Gastrocnemius medialis (tissue), 4 donors: ENCODE measurements at regions not wholly inside any gene's neighbourhood (a gene's known extent, or its start where the extent isn't known, plus 50 kb on each side); places are given as distances from the start of the nearest gene placed in this dataset.

Experiments
- ATAC-seq, 2 donors: fragments of 150-250 bp; one replicate each; pipeline ENCODE4 v1.9.1; 2016
- DNase-seq, 2 donors: peaks; one replicate each; pipeline ENCODE4 v3.0.0-alpha.2; 2019
- H3K27ac ChIP-seq, 4 donors: fragments of 200-600 bp; sonication (generic); 1 replicate in 1 of 4; 2 replicates in 3 of 4; pipeline ENCODE4 v1.5.1; 2016 to 2018; ENCODE audit warnings: mild to moderate bottlenecking in 2 of 4, moderate library complexity in 1 of 4
- H3K27me3 ChIP-seq, 3 donors: fragments of 200-600 bp; sonication (generic) in 2 of 3; 1 replicate in 1 of 3; 2 replicates in 2 of 3; pipeline versions ENCODE4 v1.5.1 to v1.6.0; 2016 to 2019; ENCODE audit warnings: mild to moderate bottlenecking in 1 of 3, moderate library complexity in 1 of 3
- H3K36me3 ChIP-seq, 2 donors: fragments of 200-600 bp; sonication (generic) in 1 of 2; one replicate each; pipeline ENCODE4 v1.5.1; 2017 to 2018
- H3K4me1 ChIP-seq, 2 donors: fragments of 200-600 bp; sonication (generic) in 1 of 2; one replicate each; pipeline ENCODE4 v1.5.1; 2016 to 2017; ENCODE audit warnings: mild to moderate bottlenecking in 2 of 2
- H3K4me3 ChIP-seq, 4 donors: fragments of 200-600 bp; sonication (generic) in 3 of 4; 1 replicate in 1 of 4; 2 replicates in 3 of 4; pipeline ENCODE4 v1.5.1; 2016 to 2019; ENCODE audit warnings: mild to moderate bottlenecking in 2 of 4
- H3K9me3 ChIP-seq, 3 donors: fragments of 200-600 bp; sonication (generic) in 2 of 3; 1 replicate in 1 of 3; 2 replicates in 2 of 3; pipeline ENCODE4 v1.5.1; 2016 to 2019
- POLR2A ChIP-seq, 2 donors: fragments of 450-650 bp; IDR thresholded peaks; one replicate each; pipeline ENCODE4 v1.6.1; 2017; ENCODE audit warnings: antibody characterized with exemption in 2 of 2, mild to moderate bottlenecking in 2 of 2, moderate library complexity in 2 of 2
- in situ Hi-C, 4 donors: fragments of 200-750 bp; cut with MboI; loops; one replicate each; pipeline versions ENCODE4 v1.15.0 to v1.8.0; 2017; ENCODE audit warnings: low sequenced_read_pairs in 4 of 4
- intact Hi-C: fragments of 100-400 bp; cut with DNase I; formaldehyde crosslinking; loops from one replicate; pipeline ENCODE4 v1.15.1; 2023; ENCODE audit warnings: low total_unique reads
- TF ChIP-seq, protein P1 (sequence below), 5 experiments: fragments of 450-650 bp in 3 of 5; fragments of 200-600 bp in 2 of 5; sonication (generic) in 2 of 5; IDR thresholded peaks in 4 of 5; conservative IDR thresholded peaks in 1 of 5; 1 replicate in 4 of 5; 2 replicates in 1 of 5; pipeline ENCODE4 v1.5.1; 2016 to 2019; ENCODE audit warnings: antibody characterized with exemption in 5 of 5, mild to moderate bottlenecking in 3 of 5, moderate library complexity in 3 of 5

DNA sequence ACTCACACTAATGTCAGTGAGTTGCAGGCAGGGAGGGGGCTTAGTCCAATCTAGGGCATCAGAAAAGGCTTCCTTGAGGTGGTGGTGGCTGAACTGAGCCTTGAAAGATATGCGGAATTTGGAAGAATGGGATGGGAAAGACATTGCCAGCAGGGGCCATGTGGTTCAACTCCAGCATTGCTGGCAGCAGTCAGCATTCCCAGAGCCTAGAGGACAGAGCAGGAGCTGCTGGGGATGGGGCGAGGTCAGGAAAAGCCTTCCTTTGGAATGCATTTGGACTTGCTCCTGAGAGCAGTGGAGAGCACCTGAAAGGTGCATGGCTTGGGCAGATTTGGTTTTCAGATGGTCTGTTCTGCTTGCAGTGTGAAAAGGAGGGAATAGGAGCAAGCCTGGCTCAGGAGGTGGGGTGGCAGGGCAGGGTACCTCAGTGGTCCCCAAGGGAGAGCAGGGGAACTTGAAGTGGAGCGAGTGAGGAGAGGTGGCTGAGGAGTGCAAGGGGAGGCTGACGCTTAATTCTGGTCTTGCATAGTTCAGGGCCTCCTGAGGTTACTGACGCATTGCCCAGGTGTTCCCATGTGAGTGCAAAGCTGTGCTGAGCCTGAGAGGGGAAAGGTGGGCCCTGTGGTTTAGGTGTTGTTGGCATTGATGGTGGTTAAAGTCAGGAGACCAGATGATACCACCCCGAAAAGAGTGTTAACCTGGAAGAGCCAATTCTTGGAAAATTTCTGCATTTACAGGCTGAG, 112.1 kb upstream of the MGAT5 start:
- TF ChIP-seq, protein P1, sequence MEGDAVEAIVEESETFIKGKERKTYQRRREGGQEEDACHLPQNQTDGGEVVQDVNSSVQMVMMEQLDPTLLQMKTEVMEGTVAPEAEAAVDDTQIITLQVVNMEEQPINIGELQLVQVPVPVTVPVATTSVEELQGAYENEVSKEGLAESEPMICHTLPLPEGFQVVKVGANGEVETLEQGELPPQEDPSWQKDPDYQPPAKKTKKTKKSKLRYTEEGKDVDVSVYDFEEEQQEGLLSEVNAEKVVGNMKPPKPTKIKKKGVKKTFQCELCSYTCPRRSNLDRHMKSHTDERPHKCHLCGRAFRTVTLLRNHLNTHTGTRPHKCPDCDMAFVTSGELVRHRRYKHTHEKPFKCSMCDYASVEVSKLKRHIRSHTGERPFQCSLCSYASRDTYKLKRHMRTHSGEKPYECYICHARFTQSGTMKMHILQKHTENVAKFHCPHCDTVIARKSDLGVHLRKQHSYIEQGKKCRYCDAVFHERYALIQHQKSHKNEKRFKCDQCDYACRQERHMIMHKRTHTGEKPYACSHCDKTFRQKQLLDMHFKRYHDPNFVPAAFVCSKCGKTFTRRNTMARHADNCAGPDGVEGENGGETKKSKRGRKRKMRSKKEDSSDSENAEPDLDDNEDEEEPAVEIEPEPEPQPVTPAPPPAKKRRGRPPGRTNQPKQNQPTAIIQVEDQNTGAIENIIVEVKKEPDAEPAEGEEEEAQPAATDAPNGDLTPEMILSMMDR (IDR thresholded peaks at IDR 0.05 in 4 of 5, conservative IDR thresholded peaks at IDR 0.05 in 1 of 5), result no peak
- TF ChIP-seq POLR2A (IDR thresholded peaks at IDR 0.05), result no peak

DNA sequence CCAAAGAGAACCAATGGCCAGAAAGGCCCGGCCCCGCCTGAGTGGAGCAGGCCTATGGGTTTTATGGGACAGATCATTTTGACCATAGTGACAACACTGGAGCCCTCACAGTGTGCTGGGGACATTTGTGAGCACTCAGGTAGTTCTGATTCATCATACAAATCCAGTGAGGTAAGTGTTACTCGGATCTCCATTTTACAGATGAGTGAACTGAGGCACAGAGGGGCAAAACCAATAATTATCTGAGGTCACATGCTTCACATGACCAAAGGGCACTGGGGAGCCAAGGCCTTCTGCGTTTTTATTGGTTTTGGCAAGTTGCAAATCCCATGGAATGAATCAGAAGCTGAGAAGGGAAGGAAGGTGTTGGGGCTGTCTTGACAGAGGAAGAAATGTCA, 111.5 kb upstream of the MGAT5 start:
- no peak for TF ChIP-seq POLR2A (IDR thresholded peaks at IDR 0.05)
- TF ChIP-seq, protein P1 (IDR thresholded peaks at IDR 0.05 in 4 of 5, conservative IDR thresholded peaks at IDR 0.05 in 1 of 5), result no peak
- ATAC-seq (no peak), DNase-seq (no peak)
- intact Hi-C loops (no loop called here), in situ Hi-C loops (no loop called here)
- Histone ChIP-seq H3K4me3 (no peak overlapping the region), H3K27me3 (peaks cover 0 to 10% (median 5%) of the 10 kb centered on the region in 3 donors), H3K9me3 (no peaks in the 10 kb centered on the region), H3K36me3 (no peaks in the 10 kb centered on the region), H3K27ac (no peak overlapping the region), H3K4me1 (peaks cover 28 to 34% of the 10 kb centered on the region in 2 donors)

More for the DNA sequence above, 112.1 kb upstream of the MGAT5 start:
- intact Hi-C loops (no loop called here), in situ Hi-C loops (no loop called here)
- no peak for DNase-seq
- H3K27ac ChIP-seq, result no peak overlapping the region
- peaks cover 0 to 10% (median 5%) of the 10 kb centered on the region in 3 donors for H3K27me3 ChIP-seq
- H3K4me1 ChIP-seq, result peaks cover 34 to 39% of the 10 kb centered on the region in 2 donors
- H3K4me3 ChIP-seq, result no peak overlapping the region
- no peaks in the 10 kb centered on the region for H3K36me3 ChIP-seq
- H3K9me3 ChIP-seq, result no peaks in the 10 kb centered on the region
- no peak for ATAC-seq

DNA sequence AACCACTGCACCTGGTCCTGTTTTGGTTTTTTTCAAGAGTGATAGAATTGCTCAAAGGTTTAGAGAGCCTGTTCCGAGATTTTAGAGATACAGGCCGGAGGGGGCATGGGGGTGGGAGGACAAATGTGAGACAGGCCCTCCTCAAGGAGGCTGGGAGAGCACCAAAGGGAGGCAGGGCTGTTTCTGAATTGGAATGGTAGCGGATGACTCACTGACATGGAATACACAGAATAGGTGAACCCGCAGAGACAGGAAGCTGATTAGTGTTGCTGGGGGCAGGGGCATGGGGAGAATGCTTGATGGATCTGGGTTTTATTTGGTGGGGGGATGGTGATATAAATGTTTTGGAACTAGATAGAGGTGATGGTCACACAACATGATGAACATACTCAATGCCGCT, 111.0 kb upstream of the MGAT5 start:
- Histone ChIP-seq H3K36me3 (no peaks in the 10 kb centered on the region), H3K9me3 (no peaks in the 10 kb centered on the region), H3K27ac (no peak overlapping the region), H3K4me3 (no peak overlapping the region), H3K27me3 (peaks cover 0 to 10% (median 5%) of the 10 kb centered on the region in 3 donors), H3K4me1 (peaks cover 23 to 28% of the 10 kb centered on the region in 2 donors)
- no peak for TF ChIP-seq POLR2A (IDR thresholded peaks at IDR 0.05)
- TF ChIP-seq, protein P1 (IDR thresholded peaks at IDR 0.05 in 4 of 5, conservative IDR thresholded peaks at IDR 0.05 in 1 of 5), result no peak
- ATAC-seq, result no peak
- in situ Hi-C loops, result no loop called here
- DNase-seq, result no peak
- intact Hi-C loops, result no loop called here

DNA sequence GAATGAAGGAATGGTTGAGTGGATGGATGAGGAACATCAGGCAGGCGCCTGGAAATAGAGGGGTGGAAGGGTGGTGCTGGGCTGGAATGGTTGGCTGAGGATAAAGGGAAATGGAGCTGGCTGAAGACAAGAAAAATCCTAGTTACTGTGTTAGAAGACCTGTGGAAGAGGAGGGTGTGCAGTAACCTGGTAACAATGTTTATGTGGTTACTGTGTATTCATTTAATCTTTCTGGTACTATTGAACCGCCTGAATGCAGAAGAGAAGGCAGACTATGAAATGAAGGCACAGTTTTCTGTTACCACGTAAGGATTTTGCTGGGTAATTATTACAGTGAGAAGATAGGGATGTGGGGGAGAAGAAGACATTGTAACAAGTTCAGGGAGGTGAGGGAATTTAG, 110.3 kb upstream of the MGAT5 start:
- Histone ChIP-seq H3K4me1 (peaks cover 16 to 21% of the 10 kb centered on the region in 2 donors), H3K27me3 (peaks cover 0 to 10% (median 5%) of the 10 kb centered on the region in 3 donors), H3K9me3 (no peaks in the 10 kb centered on the region), H3K36me3 (no peaks in the 10 kb centered on the region), H3K27ac (no peak overlapping the region), H3K4me3 (no peak overlapping the region)
- intact Hi-C loops (no loop called here), in situ Hi-C loops (no loop called here)
- ATAC-seq (no peak), DNase-seq (no peak)
- TF ChIP-seq, protein P1 (IDR thresholded peaks at IDR 0.05 in 4 of 5, conservative IDR thresholded peaks at IDR 0.05 in 1 of 5), result no peak
- TF ChIP-seq POLR2A (IDR thresholded peaks at IDR 0.05), result no peak
